HL-60 (cell line): ENCODE measurements at regions not wholly inside any gene's neighbourhood (a gene's known extent, or its start where the extent isn't known, plus 50 kb on each side); places are given as distances from the start of the nearest gene placed in this dataset.

Experiments
- DNase-seq, 2 experiments: peaks; one replicate each; pipeline ENCODE4 v3.0.0-alpha.2; 2010 to 2020; ENCODE audit warnings: low read depth in 1 of 2, low spot score in 1 of 2
- H3K27ac ChIP-seq: fragments of 250-450 bp; sonication (Bioruptor Pico); replicated peaks from 2 replicates; pipeline ENCODE4 v1.5.1; 2020; ENCODE audit warnings: mild to moderate bottlenecking, moderate library complexity
- H3K27me3 ChIP-seq: fragments of 250-450 bp; sonication (Bioruptor Pico); 2 replicates; pipeline ENCODE4 v1.5.1; 2021; ENCODE audit warnings: mild to moderate bottlenecking, moderate library complexity; ENCODE audit not compliant: insufficient read depth, poor library complexity, severe bottlenecking
- H3K4me3 ChIP-seq: replicated peaks from 2 replicates; pipeline ENCODE4 v1.5.1; 2011; ENCODE audit warnings: mild to moderate bottlenecking, control low read depth, low read length; ENCODE audit not compliant: insufficient read depth
- CTCF ChIP-seq: IDR thresholded peaks from one replicate; pipeline ENCODE4 v1.5.1; 2011; ENCODE audit warnings: low read length, control low read depth, inconsistent platforms; ENCODE audit not compliant: insufficient read depth
- GABPA ChIP-seq: IDR thresholded peaks from 2 replicates; pipeline ENCODE4 v1.6.1; 2012; ENCODE audit warnings: low read depth
- POLR2AphosphoS5 ChIP-seq: IDR thresholded peaks from 2 replicates; pipeline ENCODE4 v1.6.1; 2012; ENCODE audit warnings: low read depth
- REST ChIP-seq: IDR thresholded peaks from 2 replicates; pipeline ENCODE4 v1.6.1; 2012; ENCODE audit warnings: low read depth; ENCODE audit not compliant: insufficient replicate concordance
- SPI1 ChIP-seq: IDR thresholded peaks from 2 replicates; pipeline ENCODE4 v1.6.1; 2012; ENCODE audit warnings: low read depth, mild to moderate bottlenecking, borderline replicate concordance

GRCh38 chr2:238972146-238972445, 124.2 kb downstream of the TWIST2 start:
- Histone ChIP-seq H3K27me3 (no peaks in the 10 kb centered on the region), H3K27ac (no peak overlapping the region), H3K4me3 (no peak overlapping the region)
- no peak for DNase-seq
- TF ChIP-seq REST (no peak), SPI1 (no peak), GABPA (no peak)

GRCh38 chr2:238973038-238973739, 125.3 kb downstream of the TWIST2 start:
- Histone ChIP-seq H3K27ac (no peak overlapping the region), H3K4me3 (no peak overlapping the region), H3K27me3 (no peaks in the 10 kb centered on the region)
- TF ChIP-seq REST (no peak), POLR2AphosphoS5 (no peak), GABPA (no peak), SPI1 (no peak), CTCF (no peak)
- DNase-seq, result no peak

GRCh38 chr2:238974081-238974480, 126.2 kb downstream of the TWIST2 start:
- TF ChIP-seq GABPA (no peak), REST (no peak), POLR2AphosphoS5 (no peak), CTCF (no peak), SPI1 (no peak)
- Histone ChIP-seq H3K4me3 (no peak overlapping the region), H3K27me3 (no peaks in the 10 kb centered on the region), H3K27ac (no peak overlapping the region)
- DNase-seq, result no peak
